Pancreas (tissue), 10 donors: ENCODE measurements at regions not wholly inside any gene's neighbourhood (a gene's known extent, or its start where the extent isn't known, plus 50 kb on each side); places are given as distances from the start of the nearest gene placed in this dataset.

ENCODE experiments used
- ATAC-seq, 4 donors: fragments of 200-7000 bp; cut with Tn5 transposase; one replicate each; pipeline versions ENCODE4 v1.8.0 to v1.9.1; 2020; ENCODE audit warnings: mild to moderate bottlenecking in 4 of 4, moderate library complexity in 4 of 4
- DNase-seq, 6 donors: peaks; one replicate each; pipeline ENCODE4 v3.0.0-alpha.2; 2020
- FAIRE-seq: peaks from 2 replicates; lab custom pipeline; 2012; peaks lifted over from hg19 to GRCh38; lab: Jason Lieb, UNC
- H3K27ac ChIP-seq, 4 donors: fragments of 200-600 bp; sonication (generic); 1 replicate in 3 of 4; 2 replicates in 1 of 4; pipeline versions ENCODE4 v1.5.0 to v1.8.0; 2020
- H3K27me3 ChIP-seq, 4 donors: fragments of 200-600 bp; one replicate each; pipeline ENCODE4 v1.8.0; 2021
- H3K36me3 ChIP-seq, 3 donors: fragments of 200-600 bp; sonication (generic) in 1 of 3; one replicate each; pipeline versions ENCODE4 v1.5.0 to v1.8.0; 2020 to 2021
- H3K4me1 ChIP-seq, 3 donors: fragments of 200-600 bp; one replicate each; pipeline ENCODE4 v1.8.0; 2021
- H3K4me3 ChIP-seq, 4 donors: fragments of 200-600 bp; sonication (generic) in 2 of 4; one replicate each; pipeline versions ENCODE4 v1.5.0 to v1.8.0; 2020 to 2021
- H3K9me3 ChIP-seq, 4 donors: fragments of 200-600 bp; one replicate each; pipeline ENCODE4 v1.8.0; 2021
- WGBS, 2 donors: extraction: QIAGEN DNeasy Blood & Tissue Kit; methylation state at CpG; one replicate each; pipeline ENCODE4 v1.1.7; 2013; 5-methylcytosine and 5-hydroxymethylcytosine counted together
- intact Hi-C, 3 donors: fragments of 100-400 bp; cut with DNase I; formaldehyde crosslinking; loops; one replicate each; pipeline versions ENCODE4 v1.11.1 to v1.14.2; 2022
- TF ChIP-seq, protein P1 (sequence below), 4 donors: fragments of 200-600 bp; sonication (generic) in 3 of 4; IDR thresholded peaks; one replicate each; pipeline versions ENCODE4 v1.5.0 to v1.8.0; 2021; ENCODE audit warnings: antibody characterized with exemption in 4 of 4
- donor health status: healthy with polysubstance abuse.
- donor health status: DM: no; HTN: no; CAD: no; lungs with moderate emphysema.
- donor health status: DM: no; HTN: no; CAD: no.
- donor health status: control.
- donor health status: control.
- donor health status: Bipolar disorder and iron deficiency.
- donor health status: DM: yes; HTN: yes; CAD: no.
- donor health status: DM: no; HTN: no; CAD: no.
- donor health status: DM: no; HTN: no; CAD: no.
- donor health status: DM: yes; HTN: yes; CAD: no.

DNA sequence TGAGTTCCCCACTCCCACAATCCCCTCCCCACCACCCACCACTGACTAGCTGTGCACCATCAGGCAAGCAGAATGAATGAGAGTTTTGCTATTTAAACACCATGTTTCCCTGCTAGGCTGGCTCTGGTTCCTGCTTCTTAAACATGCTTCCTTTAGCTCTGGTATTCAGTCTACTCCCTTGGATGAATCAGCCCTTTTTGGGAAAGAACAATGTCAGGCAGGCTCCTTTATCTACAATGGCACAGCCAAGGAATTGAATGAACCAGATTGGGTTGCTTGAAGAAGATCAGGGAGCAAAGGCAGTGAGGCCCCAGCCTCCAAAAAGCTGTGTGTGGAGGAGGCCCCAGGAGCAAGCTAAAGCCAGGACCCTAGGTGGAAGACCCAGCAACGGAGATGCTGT lies 92.9 kb upstream of the ISX start:
- Histone ChIP-seq H3K4me1 (no peaks in the 10 kb centered on the region), H3K27ac (no peak overlapping the region), H3K27me3 (no peaks in the 10 kb centered on the region), H3K9me3 (no peaks in the 10 kb centered on the region), H3K36me3 (no peaks in the 10 kb centered on the region), H3K4me3 (no peak overlapping the region)
- WGBS, 2 donors: 53% methylated on average over 1 of the region's 1 CpG
- DNase-seq (no peak), ATAC-seq (no peak), FAIRE-seq (no peak)
- intact Hi-C loops: loop anchor here in 1 of 3 donors (10.0 kb wide), 1 partner anchor 58 kb away; no protein-coding TSS in a partner anchor
- TF ChIP-seq, protein P1, sequence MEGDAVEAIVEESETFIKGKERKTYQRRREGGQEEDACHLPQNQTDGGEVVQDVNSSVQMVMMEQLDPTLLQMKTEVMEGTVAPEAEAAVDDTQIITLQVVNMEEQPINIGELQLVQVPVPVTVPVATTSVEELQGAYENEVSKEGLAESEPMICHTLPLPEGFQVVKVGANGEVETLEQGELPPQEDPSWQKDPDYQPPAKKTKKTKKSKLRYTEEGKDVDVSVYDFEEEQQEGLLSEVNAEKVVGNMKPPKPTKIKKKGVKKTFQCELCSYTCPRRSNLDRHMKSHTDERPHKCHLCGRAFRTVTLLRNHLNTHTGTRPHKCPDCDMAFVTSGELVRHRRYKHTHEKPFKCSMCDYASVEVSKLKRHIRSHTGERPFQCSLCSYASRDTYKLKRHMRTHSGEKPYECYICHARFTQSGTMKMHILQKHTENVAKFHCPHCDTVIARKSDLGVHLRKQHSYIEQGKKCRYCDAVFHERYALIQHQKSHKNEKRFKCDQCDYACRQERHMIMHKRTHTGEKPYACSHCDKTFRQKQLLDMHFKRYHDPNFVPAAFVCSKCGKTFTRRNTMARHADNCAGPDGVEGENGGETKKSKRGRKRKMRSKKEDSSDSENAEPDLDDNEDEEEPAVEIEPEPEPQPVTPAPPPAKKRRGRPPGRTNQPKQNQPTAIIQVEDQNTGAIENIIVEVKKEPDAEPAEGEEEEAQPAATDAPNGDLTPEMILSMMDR (IDR thresholded peaks at IDR 0.05): no peak

DNA sequence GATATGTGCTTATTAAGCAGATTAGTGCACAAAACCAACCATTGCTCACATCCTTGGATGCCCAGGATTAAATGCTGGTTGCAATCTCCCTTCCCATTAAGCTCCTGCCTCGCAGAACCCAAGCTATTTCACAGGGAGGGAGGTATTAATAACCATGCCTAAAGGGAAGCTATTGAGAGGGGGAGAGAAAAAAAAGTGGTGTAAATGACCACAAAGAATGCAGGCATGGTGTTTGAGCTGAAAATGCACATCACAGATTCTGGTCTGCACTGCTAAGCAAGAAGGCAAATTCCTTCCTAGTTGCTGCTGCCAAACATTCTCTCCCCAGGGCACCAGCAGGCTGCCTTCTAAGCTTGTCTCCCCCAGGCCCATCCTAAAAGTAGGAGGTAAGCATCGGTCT lies 92.0 kb upstream of the ISX start:
- ATAC-seq (no peak), FAIRE-seq (no peak), DNase-seq (no peak)
- H3K36me3 ChIP-seq: no peaks in the 10 kb centered on the region
- no peaks in the 10 kb centered on the region for H3K27me3 ChIP-seq
- intact Hi-C loops: loop anchor here in 1 of 3 donors (10.0 kb wide), 1 partner anchor 59 kb away; no protein-coding TSS in a partner anchor
- H3K4me1 ChIP-seq: no peaks in the 10 kb centered on the region
- WGBS, 2 donors: 37 to 48% methylated on average over 2 of the region's 2 CpGs
- no peak overlapping the region for H3K4me3 ChIP-seq
- H3K27ac ChIP-seq: no peak overlapping the region
- no peaks in the 10 kb centered on the region for H3K9me3 ChIP-seq
- TF ChIP-seq, protein P1 (IDR thresholded peaks at IDR 0.05): no peak

DNA sequence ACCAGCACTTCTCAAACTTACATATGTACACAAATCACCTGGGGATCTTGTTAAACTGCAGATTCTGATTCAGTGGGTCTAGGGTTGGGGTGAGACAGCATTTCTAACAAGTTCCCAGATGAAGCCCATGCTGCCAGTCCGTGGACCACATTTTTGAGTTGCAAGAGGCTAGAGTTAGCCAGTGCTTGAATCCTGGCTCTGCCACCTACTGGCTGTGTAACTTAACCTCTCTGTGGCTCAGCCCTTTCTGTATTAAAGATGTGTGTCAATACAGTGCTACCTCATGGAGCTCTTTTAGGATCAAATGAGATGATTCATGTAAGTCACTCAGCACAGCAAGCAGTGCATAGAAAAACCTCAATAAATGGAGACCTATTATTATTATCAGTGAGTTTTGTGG lies 90.2 kb upstream of the ISX start:
- Histone ChIP-seq H3K4me1 (no peaks in the 10 kb centered on the region), H3K36me3 (no peaks in the 10 kb centered on the region), H3K4me3 (no peak overlapping the region), H3K27ac (no peak overlapping the region), H3K9me3 (no peaks in the 10 kb centered on the region), H3K27me3 (no peaks in the 10 kb centered on the region)
- FAIRE-seq (no peak), DNase-seq (no peak), ATAC-seq (no peak)
- intact Hi-C loops: loop anchor here in 1 of 3 donors (10.0 kb wide), 1 partner anchor 61 kb away; no protein-coding TSS in a partner anchor
- WGBS, 2 donors: 7 to 13% methylated on average over 1 of the region's 1 CpG
- TF ChIP-seq, protein P1 (IDR thresholded peaks at IDR 0.05): no peak

DNA sequence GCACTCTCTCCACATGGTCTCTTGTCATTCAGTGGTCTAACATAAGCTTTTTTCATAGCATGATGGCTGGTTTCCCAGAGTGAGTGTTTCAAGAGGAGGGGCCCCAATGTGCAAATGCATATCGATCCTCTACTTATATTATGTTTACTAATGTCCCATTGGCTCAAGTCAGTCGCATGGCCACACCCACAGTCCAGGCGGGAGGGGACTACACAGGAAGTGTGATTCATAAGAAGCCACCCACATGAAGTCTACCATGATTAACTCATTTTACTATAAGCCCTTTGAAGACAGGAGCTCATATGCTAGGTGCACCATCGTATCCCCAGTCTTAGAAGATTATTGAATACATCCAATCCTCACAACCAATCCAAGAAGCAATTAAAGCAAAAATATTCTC lies 89.5 kb upstream of the ISX start:
- DNase-seq (no peak), ATAC-seq (no peak), FAIRE-seq (no peak)
- H3K36me3 ChIP-seq: no peaks in the 10 kb centered on the region
- 66 to 80% methylated on average over 4 of the region's 4 CpGs for WGBS, 2 donors
- no peaks in the 10 kb centered on the region for H3K4me1 ChIP-seq
- no peak overlapping the region for H3K27ac ChIP-seq
- H3K4me3 ChIP-seq: no peak overlapping the region
- intact Hi-C loops: loop anchor here in 1 of 3 donors (10.0 kb wide), 1 partner anchor 62 kb away; no protein-coding TSS in a partner anchor
- TF ChIP-seq, protein P1 (IDR thresholded peaks at IDR 0.05): no peak
- H3K27me3 ChIP-seq: no peaks in the 10 kb centered on the region
- H3K9me3 ChIP-seq: no peaks in the 10 kb centered on the region

DNA sequence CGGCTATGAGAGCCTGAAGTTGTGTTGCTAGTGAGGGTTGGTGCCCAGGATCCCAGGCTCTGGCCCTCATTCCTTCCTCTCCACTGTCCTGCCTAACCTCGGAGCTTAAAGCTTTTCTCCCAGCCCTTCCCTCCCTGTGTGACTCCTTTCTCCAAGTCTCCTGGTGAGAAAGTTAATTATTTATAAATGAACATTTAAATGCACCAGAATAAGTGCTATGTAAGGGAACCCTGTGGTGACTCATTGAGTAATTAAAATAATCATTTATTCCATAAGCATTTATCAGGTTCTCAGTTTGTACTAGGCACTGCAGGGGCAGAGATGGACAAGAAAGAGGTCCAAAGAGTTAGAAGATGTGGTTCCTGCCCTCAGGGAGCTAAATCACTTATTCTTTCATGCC lies 89.1 kb upstream of the ISX start:
- Histone ChIP-seq H3K36me3 (no peaks in the 10 kb centered on the region), H3K4me1 (no peaks in the 10 kb centered on the region), H3K4me3 (no peak overlapping the region), H3K27me3 (no peaks in the 10 kb centered on the region), H3K27ac (no peak overlapping the region), H3K9me3 (no peaks in the 10 kb centered on the region)
- FAIRE-seq (no peak), DNase-seq (no peak), ATAC-seq (no peak)
- 33 to 44% methylated on average over 2 of the region's 2 CpGs for WGBS, 2 donors
- intact Hi-C loops: loop anchor here in 1 of 3 donors (10.0 kb wide), 1 partner anchor 62 kb away; no protein-coding TSS in a partner anchor
- TF ChIP-seq, protein P1 (IDR thresholded peaks at IDR 0.05): no peak
